Transverse colon (tissue), 4 donors: ENCODE measurements at regions not wholly inside any gene's neighbourhood (a gene's known extent, or its start where the extent isn't known, plus 50 kb on each side); places are given as distances from the start of the nearest gene placed in this dataset.

Experiments
- DNase-seq: peaks from one replicate; pipeline ENCODE4 v3.0.0-alpha.2; 2019
- H3K27ac ChIP-seq, 4 donors: fragments of 200-600 bp; sonication (generic); 2 replicates each; pipeline ENCODE4 v1.5.1; 2016 to 2018; ENCODE audit warnings: inconsistent platforms in 4 of 4
- H3K27me3 ChIP-seq: fragments of 200-600 bp; sonication (generic); 2 replicates; pipeline ENCODE4 v1.5.1; 2017; ENCODE audit warnings: inconsistent platforms
- H3K36me3 ChIP-seq, 4 donors: fragments of 200-600 bp; sonication (generic); 2 replicates each; pipeline ENCODE4 v1.5.1; 2017 to 2019; ENCODE audit warnings: inconsistent platforms in 4 of 4
- H3K4me1 ChIP-seq, 4 donors: fragments of 200-600 bp; sonication (generic); 2 replicates each; pipeline ENCODE4 v1.5.1; 2017 to 2020; ENCODE audit warnings: inconsistent platforms in 4 of 4
- H3K4me3 ChIP-seq, 4 donors: fragments of 200-600 bp; sonication (generic); 1 replicate in 1 of 4; 2 replicates in 3 of 4; pipeline versions ENCODE4 v1.5.1 to v1.6.1; 2017 to 2019; ENCODE audit warnings: inconsistent platforms in 4 of 4
- H3K9me3 ChIP-seq, 2 donors: fragments of 200-600 bp; sonication (generic); 2 replicates each; pipeline ENCODE4 v1.5.1; 2017 to 2019; ENCODE audit warnings: inconsistent platforms in 2 of 2
- EP300 ChIP-seq: sonication (generic); formaldehyde crosslinking; IDR thresholded peaks from one replicate; pipeline ENCODE4 v1.6.1; 2017; ENCODE audit warnings: antibody characterized with exemption, low read depth
- POLR2A ChIP-seq: fragments of 450-650 bp; IDR thresholded peaks from one replicate; pipeline ENCODE4 v1.6.1; 2016; ENCODE audit warnings: antibody characterized with exemption, mild to moderate bottlenecking, moderate library complexity
- POLR2AphosphoS5 ChIP-seq, 3 donors: sonication (generic); formaldehyde crosslinking; IDR thresholded peaks; one replicate each; pipeline ENCODE4 v1.6.1; 2016; ENCODE audit warnings: antibody characterized with exemption in 3 of 3
- WGBS, 2 donors: methylation state at CpG; one replicate each; pipeline ENCODE4 v1.1.5; 2018; ENCODE audit warnings: low coverage in 1 of 2; 5-methylcytosine and 5-hydroxymethylcytosine counted together
- in situ Hi-C, 4 donors: fragments of 200-750 bp; cut with MboI; loops; one replicate each; pipeline versions ENCODE4 v1.15.0 to v1.15.1; 2017; ENCODE audit warnings: low sequenced_read_pairs in 3 of 4, low pct_ligation_motif_present in 1 of 4, low pct_unique_long_range_greater_than_20kb in 1 of 4
- intact Hi-C: fragments of 100-400 bp; cut with DNase I; formaldehyde crosslinking; loops from one replicate; pipeline ENCODE4 v1.15.1; 2023; ENCODE audit warnings: low total_unique reads
- TF ChIP-seq, protein P1 (sequence below), 5 experiments: fragments of 200-600 bp in 3 of 5; fragments of 450-650 bp in 2 of 5; sonication (generic) in 3 of 5; IDR thresholded peaks; 1 replicate in 2 of 5; 2 replicates in 3 of 5; pipeline ENCODE4 v1.5.1; 2016 to 2017; ENCODE audit warnings: antibody characterized with exemption in 5 of 5, inconsistent platforms in 3 of 5, mild to moderate bottlenecking in 2 of 5, moderate library complexity in 1 of 5

DNA sequence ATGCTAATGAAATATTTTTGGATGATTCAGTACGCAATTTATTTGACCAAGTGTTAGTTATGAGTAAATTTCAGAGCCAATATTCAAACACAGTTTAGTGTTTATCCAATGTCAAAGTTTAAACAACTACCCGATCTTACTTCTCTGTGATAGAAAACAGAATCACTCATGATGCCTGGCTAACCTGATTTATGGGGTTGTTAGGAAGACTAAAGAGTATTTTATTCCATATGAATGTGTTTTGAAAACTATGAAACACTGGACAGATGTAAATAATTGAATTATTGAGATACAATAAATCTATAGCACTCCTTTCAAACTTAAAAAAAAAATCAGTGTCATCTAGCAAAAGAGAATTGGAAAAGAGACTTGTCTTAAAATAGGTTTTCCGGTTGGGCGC is 1181.8 kb downstream of the EFNB2 start:
- Histone ChIP-seq H3K9me3 (no peaks in the 10 kb centered on the region), H3K27ac (no peak overlapping the region), H3K36me3 (no peaks in the 10 kb centered on the region), H3K4me3 (no peak overlapping the region), H3K4me1 (no peaks in the 10 kb centered on the region), H3K27me3 (no peaks in the 10 kb centered on the region)
- 68 to 77% methylated on average over 4 of the region's 4 CpGs for WGBS, 2 donors
- in situ Hi-C loops (no loop called here), intact Hi-C loops (no loop called here)
- no peak for TF ChIP-seq EP300
- no peak for TF ChIP-seq POLR2A
- no peak for TF ChIP-seq POLR2AphosphoS5 (IDR thresholded peaks at IDR 0.05)
- TF ChIP-seq, protein P1, sequence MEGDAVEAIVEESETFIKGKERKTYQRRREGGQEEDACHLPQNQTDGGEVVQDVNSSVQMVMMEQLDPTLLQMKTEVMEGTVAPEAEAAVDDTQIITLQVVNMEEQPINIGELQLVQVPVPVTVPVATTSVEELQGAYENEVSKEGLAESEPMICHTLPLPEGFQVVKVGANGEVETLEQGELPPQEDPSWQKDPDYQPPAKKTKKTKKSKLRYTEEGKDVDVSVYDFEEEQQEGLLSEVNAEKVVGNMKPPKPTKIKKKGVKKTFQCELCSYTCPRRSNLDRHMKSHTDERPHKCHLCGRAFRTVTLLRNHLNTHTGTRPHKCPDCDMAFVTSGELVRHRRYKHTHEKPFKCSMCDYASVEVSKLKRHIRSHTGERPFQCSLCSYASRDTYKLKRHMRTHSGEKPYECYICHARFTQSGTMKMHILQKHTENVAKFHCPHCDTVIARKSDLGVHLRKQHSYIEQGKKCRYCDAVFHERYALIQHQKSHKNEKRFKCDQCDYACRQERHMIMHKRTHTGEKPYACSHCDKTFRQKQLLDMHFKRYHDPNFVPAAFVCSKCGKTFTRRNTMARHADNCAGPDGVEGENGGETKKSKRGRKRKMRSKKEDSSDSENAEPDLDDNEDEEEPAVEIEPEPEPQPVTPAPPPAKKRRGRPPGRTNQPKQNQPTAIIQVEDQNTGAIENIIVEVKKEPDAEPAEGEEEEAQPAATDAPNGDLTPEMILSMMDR (IDR thresholded peaks at IDR 0.05) = no peak
- no peak for DNase-seq

GRCh38 chr13:105349082-105349723 is 1186.3 kb downstream of the EFNB2 start:
- Histone ChIP-seq H3K4me3 (no peak overlapping the region), H3K27ac (no peak overlapping the region), H3K36me3 (no peaks in the 10 kb centered on the region), H3K4me1 (no peaks in the 10 kb centered on the region), H3K9me3 (no peaks in the 10 kb centered on the region), H3K27me3 (no peaks in the 10 kb centered on the region)
- in situ Hi-C loops (no loop called here), intact Hi-C loops (no loop called here)
- 75% methylated on average over 7 of the region's 7 CpGs for WGBS, 2 donors
- no peak for TF ChIP-seq POLR2A
- TF ChIP-seq, protein P1 (IDR thresholded peaks at IDR 0.05) = no peak
- TF ChIP-seq EP300 = no peak
- TF ChIP-seq POLR2AphosphoS5 (IDR thresholded peaks at IDR 0.05) = no peak
- DNase-seq = no peak

- Histone ChIP-seq H3K4me1 (no peaks in the 10 kb centered on the region), H3K27ac (no peak overlapping the region), H3K4me3 (no peak overlapping the region), H3K27me3 (no peaks in the 10 kb centered on the region), H3K9me3 (no peaks in the 10 kb centered on the region), H3K36me3 (no peaks in the 10 kb centered on the region)
- intact Hi-C loops = no loop called here
- TF ChIP-seq POLR2A (no peak), EP300 (no peak), POLR2AphosphoS5 (IDR thresholded peaks at IDR 0.05) (no peak)
- TF ChIP-seq, protein P1 (IDR thresholded peaks at IDR 0.05) = no peak
- in situ Hi-C loops = no loop called here
- DNase-seq = no peak
- 71 to 84% methylated on average over 5 of the region's 5 CpGs for WGBS, 2 donors
Measured at GRCh38 chr13:105346141-105346775, 1189.2 kb downstream of the EFNB2 start.

- H3K36me3 ChIP-seq = no peaks in the 10 kb centered on the region
- DNase-seq = no peak
Measured at GRCh38 chr13:105345730-105346129, 1189.7 kb downstream of the EFNB2 start.

More at GRCh38 chr13:105345730-105346129, 1189.7 kb downstream of the EFNB2 start:
- TF ChIP-seq, protein P1 (IDR thresholded peaks at IDR 0.05) = no peak
- TF ChIP-seq POLR2AphosphoS5 (IDR thresholded peaks at IDR 0.05) = no peak
- TF ChIP-seq EP300 = no peak
- TF ChIP-seq POLR2A = no peak
- intact Hi-C loops (no loop called here), in situ Hi-C loops (no loop called here)
- Histone ChIP-seq H3K4me1 (no peaks in the 10 kb centered on the region), H3K27me3 (no peaks in the 10 kb centered on the region), H3K9me3 (no peaks in the 10 kb centered on the region), H3K27ac (no peak overlapping the region), H3K4me3 (no peak overlapping the region)
- WGBS, 2 donors = 77 to 94% methylated on average over 2 of the region's 2 CpGs
